Left lobe of liver (tissue), 2 donors: ENCODE measurements at regions not wholly inside any gene's neighbourhood (a gene's known extent, or its start where the extent isn't known, plus 50 kb on each side); places are given as distances from the start of the nearest gene placed in this dataset.
"Not testable (repeated sequence)": the region's sequence is repeated elsewhere in the genome, so short reads cannot be mapped to it uniquely, and the experiment has no call there.

ENCODE experiments used
- ATAC-seq: fragments of 200-7000 bp; cut with Tn5 transposase; one replicate; pipeline ENCODE4 v1.9.1; 2020; ENCODE audit warnings: mild to moderate bottlenecking, moderate library complexity
- DNase-seq: peaks from one replicate; pipeline ENCODE4 v3.0.0-alpha.2; 2020; ENCODE audit warnings: low spot score
- donor health status: DM: no; HTN: no; CAD: no; lungs with moderate emphysema.
- donor health status: DM: no; HTN: yes; CAD: no.

GRCh38 chr2:47653902-47654789, 83.4 kb upstream of the KCNK12 start:
- DNase-seq, result no peak
- ATAC-seq, result no peak

- DNase-seq, result no peak
- ATAC-seq, result no peak
These were observed 82.3 kb upstream of the KCNK12 start for GRCh38 chr2:47653036-47653435.

DNA sequence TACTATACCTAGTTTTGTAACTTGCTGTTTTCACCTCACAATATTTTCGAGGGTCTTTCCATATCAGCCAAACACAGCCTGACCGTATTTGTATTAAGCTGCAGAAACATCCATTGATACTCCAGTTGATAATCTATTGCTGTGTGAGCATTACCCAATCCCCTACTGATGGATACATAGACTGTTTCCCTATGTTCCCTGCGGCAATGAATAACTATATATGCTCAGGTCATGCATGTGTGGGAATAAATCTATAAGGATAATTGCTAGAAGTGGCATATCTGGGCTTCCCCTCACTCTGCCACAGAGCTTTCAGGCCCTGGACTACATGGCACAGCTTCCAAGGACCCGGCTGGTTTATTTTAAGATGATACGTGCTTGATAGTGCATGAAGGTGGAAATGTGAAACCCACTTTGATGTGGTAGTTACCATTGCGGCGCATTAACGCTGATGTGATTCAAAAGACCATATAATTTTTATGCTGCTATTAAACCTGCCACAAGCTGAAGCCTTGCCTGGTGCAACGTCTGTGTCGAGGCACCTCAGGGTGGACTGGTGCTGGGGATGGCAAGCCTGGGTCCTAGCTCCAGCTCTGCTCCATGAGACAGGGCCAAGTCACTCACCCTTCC, 81.4 kb upstream of the KCNK12 start:
- ATAC-seq (no peak), DNase-seq (no peak)

DNA sequence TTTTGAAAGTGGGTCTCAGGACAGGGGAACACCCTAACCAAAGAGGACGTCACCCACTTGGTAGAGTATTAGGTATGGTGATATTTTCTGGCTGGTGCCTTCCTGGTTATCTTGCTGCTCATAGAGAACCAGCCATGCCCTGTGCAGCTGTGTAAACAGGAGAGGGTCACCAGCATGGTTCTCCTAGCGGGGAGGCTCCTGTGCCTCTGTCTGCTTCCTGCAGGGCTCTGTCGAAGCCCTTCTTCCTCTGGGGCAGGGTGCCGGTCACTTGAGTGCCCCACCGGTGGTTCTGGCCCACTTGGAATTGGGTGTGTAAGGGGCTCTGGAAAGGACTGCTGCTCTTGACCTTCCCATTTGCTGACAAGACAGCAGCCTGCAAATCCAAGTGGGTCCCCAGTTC, 80.5 kb upstream of the KCNK12 start:
- DNase-seq, result no peak
- ATAC-seq, result no peak

GRCh38 chr2:47650001-47650535, 79.3 kb upstream of the KCNK12 start:
- no peak for DNase-seq
- ATAC-seq, result no peak

DNA sequence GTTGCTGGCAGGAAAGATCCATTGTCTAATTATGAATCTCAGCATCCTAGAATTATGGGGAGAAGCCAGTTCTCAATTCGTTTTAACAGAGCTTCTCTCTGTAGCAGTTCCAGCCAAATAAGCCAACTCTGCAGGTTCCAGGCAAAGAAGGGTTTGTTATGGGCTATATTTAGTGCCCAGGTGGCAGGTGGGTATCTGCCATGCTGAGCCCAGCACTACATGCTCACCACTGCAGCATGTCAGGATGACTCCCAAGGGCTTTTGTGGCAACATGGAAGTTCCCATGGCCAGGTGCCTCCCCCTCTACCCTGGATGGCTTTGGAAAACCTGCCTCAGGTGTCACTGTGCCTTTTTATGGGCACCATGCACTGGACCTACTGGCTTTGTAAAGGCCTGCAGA, 74.5 kb upstream of the KCNK12 start:
- DNase-seq (no peak), ATAC-seq (no peak)

DNA sequence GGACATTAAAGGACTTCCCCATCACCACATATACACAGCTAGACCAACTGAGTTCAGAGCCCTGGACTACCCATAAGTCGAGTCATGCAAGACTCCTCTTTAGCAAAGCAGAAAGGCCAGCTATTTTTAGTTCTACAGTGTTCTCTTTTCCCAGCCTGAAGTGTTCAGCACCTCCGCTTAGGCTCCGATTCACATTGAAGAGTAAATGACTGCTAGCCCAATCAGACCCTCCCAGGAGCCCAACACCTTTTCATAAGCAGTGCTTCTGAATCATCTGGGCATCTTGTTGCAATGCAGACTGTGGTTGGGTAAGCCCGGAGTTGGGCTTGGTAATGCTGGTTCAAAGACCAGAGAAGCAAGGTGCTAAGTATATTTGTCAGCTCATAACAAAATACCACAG, 73.6 kb upstream of the KCNK12 start:
- ATAC-seq, result no peak
- DNase-seq, result no peak

DNA sequence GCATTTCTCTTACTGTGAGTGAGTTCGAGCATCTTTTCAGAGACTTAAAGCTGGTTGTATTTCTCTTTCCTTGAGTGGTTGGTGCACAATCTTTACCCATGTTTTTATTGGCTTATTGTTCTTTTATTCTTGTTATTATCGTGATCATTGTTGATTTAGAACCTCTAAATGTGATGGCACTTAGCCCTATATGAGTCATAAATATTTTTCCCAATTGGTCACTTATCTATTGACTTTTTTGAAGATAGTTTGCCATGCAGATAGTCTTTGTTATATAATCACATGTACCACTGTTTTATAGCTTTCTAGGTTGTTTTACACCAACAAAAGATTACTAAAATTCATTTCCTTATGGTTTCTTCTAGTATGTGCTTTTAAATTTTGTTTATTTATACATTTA, 70.6 kb upstream of the KCNK12 start:
- DNase-seq, result no peak
- no peak for ATAC-seq

DNA sequence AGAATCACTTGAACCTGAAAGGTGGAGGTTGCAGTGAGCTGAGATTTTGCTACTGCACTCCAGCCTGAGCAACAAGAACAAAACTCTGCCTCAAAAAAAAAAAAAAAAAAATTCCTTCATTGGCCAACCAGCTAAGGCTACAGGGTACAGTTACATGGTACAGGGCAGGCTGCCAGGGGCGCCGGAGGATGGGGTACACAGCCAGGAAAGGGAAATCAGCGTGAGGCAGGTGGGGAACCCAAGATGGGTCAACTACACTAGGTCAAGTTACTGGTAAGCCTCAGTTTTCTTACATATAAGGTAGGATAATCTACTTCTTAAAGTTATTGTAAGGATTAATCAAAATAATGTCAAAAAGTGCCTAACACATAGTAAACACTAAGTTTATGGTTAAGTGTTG, 69.6 kb upstream of the KCNK12 start:
- DNase-seq (peak; percentile 38), ATAC-seq (no peak)

DNA sequence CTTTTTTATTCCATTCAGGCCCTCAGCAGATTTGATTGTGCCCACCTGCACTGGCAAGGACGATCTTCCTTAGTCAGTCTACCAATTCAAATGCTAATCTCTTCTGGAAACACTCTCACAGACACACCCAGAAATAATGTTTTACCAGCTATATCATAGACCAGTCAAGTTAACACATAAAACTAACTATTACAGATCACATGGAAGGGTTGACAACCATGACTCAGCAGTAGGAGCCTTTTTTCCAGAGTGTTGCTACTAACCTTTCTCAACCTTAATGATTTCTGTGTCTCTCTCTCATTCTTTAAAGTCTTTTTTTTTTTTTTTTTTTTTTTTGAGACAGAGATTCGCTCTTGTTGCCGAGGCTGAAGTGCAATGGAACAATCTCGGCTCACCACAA, 68.7 kb upstream of the KCNK12 start:
- DNase-seq (no peak), ATAC-seq (no peak)

DNA sequence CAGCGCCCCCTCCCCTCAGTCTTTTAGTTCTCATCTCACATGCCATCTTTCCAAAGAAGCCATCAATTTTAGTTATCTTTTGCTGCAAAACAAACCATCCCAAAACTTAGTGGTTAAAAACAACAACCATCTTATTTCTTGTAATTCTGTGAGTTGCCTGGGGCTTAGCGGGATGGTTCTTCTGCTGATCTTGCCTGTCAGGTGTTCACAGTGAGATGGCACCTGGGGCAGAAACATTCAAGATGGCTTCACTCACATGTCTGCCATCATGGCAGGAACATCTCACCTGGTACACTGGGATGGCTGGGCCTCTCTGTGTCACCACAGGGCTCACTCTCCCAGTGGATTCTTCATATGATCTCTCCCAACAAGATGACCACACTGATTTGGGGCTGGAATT, 67.6 kb upstream of the KCNK12 start:
- ATAC-seq (no peak), DNase-seq (no peak)

GRCh38 chr2:47636596-47637264, 65.9 kb upstream of the KCNK12 start:
- no peak for DNase-seq
- no peak for ATAC-seq

GRCh38 chr2:47636176-47636575, 65.4 kb upstream of the KCNK12 start:
- DNase-seq, result no peak
- ATAC-seq, result no peak

DNA sequence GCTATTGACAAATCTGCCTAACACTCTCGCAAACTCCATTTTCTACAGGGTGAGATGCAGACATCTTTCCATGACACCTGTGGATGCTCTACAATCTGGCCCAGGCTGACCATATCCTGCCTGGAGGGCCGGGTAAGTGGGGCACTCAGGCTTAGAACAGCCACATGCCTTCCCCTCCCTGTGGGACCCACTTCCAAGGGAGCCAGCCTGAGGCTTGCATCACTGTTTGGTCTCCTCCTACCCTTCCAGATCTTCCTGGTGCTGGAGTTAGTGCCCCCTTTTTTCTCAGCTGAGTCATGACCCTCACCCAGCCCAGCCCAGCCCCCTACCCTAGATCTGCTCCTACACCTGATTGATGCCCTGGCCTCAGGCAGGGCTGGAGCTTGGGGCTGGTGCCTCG, 62.0 kb upstream of the KCNK12 start:
- no peak for ATAC-seq

GRCh38 chr2:47631792-47632398, 61.1 kb upstream of the KCNK12 start:
- no peak for DNase-seq
- ATAC-seq, result no peak

More for the DNA sequence above, 62.0 kb upstream of the KCNK12 start:
- DNase-seq, result no peak

- ATAC-seq, result no peak
- DNase-seq, result no peak
These were observed 60.5 kb upstream of the KCNK12 start for GRCh38 chr2:47631306-47631705.

GRCh38 chr2:47629501-47630460, 59.0 kb upstream of the KCNK12 start:
- ATAC-seq (no peak), DNase-seq (no peak)

- DNase-seq (no peak), ATAC-seq (no peak)
These were observed 58.1 kb upstream of the KCNK12 start for GRCh38 chr2:47628904-47629303.

DNA sequence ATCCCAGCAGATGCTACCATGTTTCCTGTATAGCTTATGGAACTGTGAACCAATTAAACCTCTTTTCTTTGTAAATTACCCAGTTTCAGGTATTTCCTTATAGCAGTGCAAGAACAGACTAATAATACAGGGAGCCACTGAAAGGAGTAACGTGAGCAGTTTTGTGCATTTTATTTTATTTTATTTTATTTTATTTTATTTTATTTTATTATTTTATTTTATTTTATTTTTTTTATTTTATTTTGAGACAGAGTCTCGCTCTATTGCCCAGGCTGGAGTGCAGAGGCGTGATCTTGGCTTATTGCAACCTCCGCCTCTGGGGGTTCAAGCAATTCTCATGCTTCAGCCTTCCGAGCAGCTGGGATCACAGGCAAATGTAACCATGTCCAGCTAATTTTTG, 55.9 kb upstream of the KCNK12 start:
- ATAC-seq (no peak), DNase-seq (no peak)

GRCh38 chr2:47623140-47623539, 52.4 kb upstream of the KCNK12 start:
- not testable (repeated sequence) for ATAC-seq, DNase-seq
